Heart left ventricle (tissue), 16 donors: ENCODE measurements at regions not wholly inside any gene's neighbourhood (a gene's known extent, or its start where the extent isn't known, plus 50 kb on each side); places are given as distances from the start of the nearest gene placed in this dataset.

ENCODE experiments used
- ATAC-seq, 4 donors: fragments of 200-7000 bp; cut with Tn5 transposase; one replicate each; pipeline ENCODE4 v1.9.1; 2020 to 2022; ENCODE audit warnings: moderate library complexity in 4 of 4, mild to moderate bottlenecking in 3 of 4, moderate number of reproducible peaks in 1 of 4
- DNase-seq, 5 donors: peaks; one replicate each; pipeline ENCODE4 v3.0.0-alpha.2; 2020
- H3K27ac ChIP-seq, 12 donors: fragments of 200-600 bp; sonication (generic) in 4 of 12; one replicate each; pipeline versions ENCODE4 v1.5.0 to v1.8.0; 2016 to 2022; ENCODE audit warnings: mild to moderate bottlenecking in 2 of 12
- H3K27me3 ChIP-seq, 9 donors: fragments of 200-600 bp; sonication (generic) in 2 of 9; one replicate each; pipeline versions ENCODE4 v1.5.1 to v1.8.0; 2016 to 2022; ENCODE audit warnings: mild to moderate bottlenecking in 3 of 9
- H3K36me3 ChIP-seq, 9 donors: fragments of 200-600 bp; sonication (generic) in 2 of 9; one replicate each; pipeline versions ENCODE4 v1.5.0 to v1.8.0; 2018 to 2022; ENCODE audit warnings: mild to moderate bottlenecking in 2 of 9
- H3K4me1 ChIP-seq, 12 donors: fragments of 200-600 bp; sonication (generic) in 4 of 12; one replicate each; pipeline versions ENCODE4 v1.5.0 to v1.8.0; 2016 to 2022; ENCODE audit warnings: mild to moderate bottlenecking in 3 of 12
- H3K4me3 ChIP-seq, 12 donors: fragments of 200-600 bp; sonication (generic) in 4 of 12; one replicate each; pipeline versions ENCODE4 v1.5.0 to v1.8.0; 2017 to 2022; ENCODE audit warnings: mild to moderate bottlenecking in 9 of 12, moderate library complexity in 4 of 12
- H3K9me3 ChIP-seq, 12 donors: fragments of 200-600 bp; sonication (generic) in 4 of 12; one replicate each; pipeline versions ENCODE4 v1.5.0 to v1.8.0; 2016 to 2022; ENCODE audit warnings: mild to moderate bottlenecking in 1 of 12
- CTCF ChIP-seq, 12 donors: fragments of 200-600 bp; sonication (generic) in 4 of 12; IDR thresholded peaks; one replicate each; pipeline versions ENCODE4 v1.5.0 to v1.8.0; 2018 to 2022; ENCODE audit warnings: antibody characterized with exemption in 12 of 12, mild to moderate bottlenecking in 5 of 12
- POLR2A ChIP-seq, 2 donors: fragments of 450-650 bp; IDR thresholded peaks; one replicate each; pipeline ENCODE4 v1.6.1; 2017; ENCODE audit warnings: antibody characterized with exemption in 2 of 2, mild to moderate bottlenecking in 2 of 2, moderate library complexity in 2 of 2
- WGBS, 4 donors: extraction: QIAGEN DNeasy Blood & Tissue Kit in 2 of 4; methylation state at CpG; one replicate each; pipeline versions ENCODE4 v1.1.5 to v1.1.7; 2013 to 2018; 5-methylcytosine and 5-hydroxymethylcytosine counted together
- intact Hi-C, 10 donors: fragments of 100-400 bp; cut with DNase I; formaldehyde crosslinking; loops; one replicate each; pipeline versions ENCODE4 v1.11.1 to v1.14.2; 2022
- donor health status: ischemic (EF 13 %, LVEDD 7.1; RV severe dilation, severe dysfunction).
- donor health status: healthy with polysubstance abuse.
- donor health status: DM: no; HTN: yes; CAD: no.
- donor health status: DM: no; HTN: no; CAD: no.
- donor health status: ischemic (EF 25% LVEDD 6.9; RV normal size, moderate dysfunction).
- donor health status: ischemic (EF 25% LVEDD 5.7; RV mildly dilated, moderate dysfunction).
- donor health status: healthy.
- donor health status: DM: yes; HTN: yes; CAD: no.
- donor health status: ischemic (EF 35%, LVEDD 5.7; RV mildly dilated, moderate dysfunction).
- donor health status: nonischemic (EF 11% LVEDD 7.7; RV severe dilation, severe dysfunction).
- donor health status: DM: yes; HTN: yes; CAD: no.
- donor health status: PGD.
- donor health status: ischemic (EF 29% LVEDD 5.4; RV normal size, mild dysfunction).
- donor health status: nonischemic (EF 23%, LVEDD 6.1; RV moderate dilation, normal function).

- H3K27ac ChIP-seq, result no peak overlapping the region
- no peaks in the 10 kb centered on the region for H3K36me3 ChIP-seq
- no peak overlapping the region for H3K4me3 ChIP-seq
- DNase-seq, result no peak
- no peak for TF ChIP-seq CTCF (IDR thresholded peaks at IDR 0.05)
- whole genome bisulfite sequencing, 4 donors, result 73 to 88% (median 82%) methylated on average over 4 of the region's 4 CpGs
- H3K27me3 ChIP-seq, result peaks cover 0 to 4% (median 0%) of the 10 kb centered on the region in 9 donors
- no peak for ATAC-seq
- intact Hi-C loops, result no loop called here
- no peaks in the 10 kb centered on the region for H3K4me1 ChIP-seq
- H3K9me3 ChIP-seq, result no peaks in the 10 kb centered on the region
Measured at GRCh38 chr7:26443751-26444150, 152.1 kb downstream of the SNX10 start.

- Histone ChIP-seq H3K27me3 (peaks cover 0 to 4% (median 0%) of the 10 kb centered on the region in 9 donors), H3K4me3 (no peak overlapping the region), H3K27ac (no peak overlapping the region), H3K4me1 (no peaks in the 10 kb centered on the region), H3K36me3 (no peaks in the 10 kb centered on the region), H3K9me3 (no peaks in the 10 kb centered on the region)
- 67 to 79% (median 73%) methylated on average over 2 of the region's 2 CpGs for WGBS, 4 donors
- DNase-seq (no peak), ATAC-seq (no peak)
- TF ChIP-seq CTCF (IDR thresholded peaks at IDR 0.05) (no peak), POLR2A (IDR thresholded peaks at IDR 0.05) (no peak)
- intact Hi-C loops, result no loop called here
Measured at GRCh38 chr7:26444555-26444954, 152.9 kb downstream of the SNX10 start.

GRCh38 chr7:26447116-26447515, 155.5 kb downstream of the SNX10 start:
- no peaks in the 10 kb centered on the region for H3K36me3 ChIP-seq
- DNase-seq (no peak), ATAC-seq (no peak)
- H3K27me3 ChIP-seq, result no peaks in the 10 kb centered on the region
- no peak overlapping the region for H3K27ac ChIP-seq
- TF ChIP-seq CTCF (IDR thresholded peaks at IDR 0.05) (no peak), POLR2A (IDR thresholded peaks at IDR 0.05) (no peak)
- H3K4me3 ChIP-seq, result no peak overlapping the region
- intact Hi-C loops, result no loop called here
- no peaks in the 10 kb centered on the region for H3K4me1 ChIP-seq
- no peaks in the 10 kb centered on the region for H3K9me3 ChIP-seq
- WGBS, 4 donors, result 75 to 85% (median 81%) methylated on average over 1 of the region's 1 CpG

- Histone ChIP-seq H3K27ac (no peak overlapping the region), H3K36me3 (no peaks in the 10 kb centered on the region), H3K4me3 (no peak overlapping the region), H3K4me1 (no peaks in the 10 kb centered on the region), H3K27me3 (no peaks in the 10 kb centered on the region), H3K9me3 (no peaks in the 10 kb centered on the region)
- TF ChIP-seq CTCF (IDR thresholded peaks at IDR 0.05) (no peak), POLR2A (IDR thresholded peaks at IDR 0.05) (no peak)
- DNase-seq, result no peak
- WGBS, 4 donors, result 60 to 65% (median 63%) methylated on average over 12 of the region's 12 CpGs
- intact Hi-C loops, result no loop called here
- ATAC-seq, result peak in 3 of 4 donors; percentile 15 to 65 (median 22)
Measured at GRCh38 chr7:26449175-26450165, 157.8 kb downstream of the SNX10 start.
